Vagina (tissue), 2 donors: ENCODE measurements at regions not wholly inside any gene's neighbourhood (a gene's known extent, or its start where the extent isn't known, plus 50 kb on each side); places are given as distances from the start of the nearest gene placed in this dataset.

ENCODE experiments used
- CTCF ChIP-seq, 3 experiments: fragments of 450-650 bp in 2 of 3; fragments of 200-600 bp in 1 of 3; sonication (generic) in 1 of 3; IDR thresholded peaks; one replicate each; pipeline ENCODE4 v1.5.1; 2017 to 2019; ENCODE audit warnings: antibody characterized with exemption in 3 of 3, mild to moderate bottlenecking in 2 of 3, moderate library complexity in 2 of 3
- POLR2A ChIP-seq, 2 donors: fragments of 450-650 bp; IDR thresholded peaks; one replicate each; pipeline ENCODE4 v1.6.1; 2017; ENCODE audit warnings: antibody characterized with exemption in 2 of 2, mild to moderate bottlenecking in 2 of 2, moderate library complexity in 2 of 2
- POLR2AphosphoS5 ChIP-seq, 2 donors: sonication (generic); formaldehyde crosslinking; IDR thresholded peaks; one replicate each; pipeline ENCODE4 v1.9.0; 2017; ENCODE audit warnings: antibody characterized with exemption in 2 of 2, mild to moderate bottlenecking in 2 of 2, low read depth in 1 of 2; ENCODE audit not compliant: insufficient read depth in 1 of 2

- TF ChIP-seq CTCF (IDR thresholded peaks at IDR 0.05): no peak
- TF ChIP-seq POLR2AphosphoS5 (IDR thresholded peaks at IDR 0.05; ENCODE audit: insufficient read depth in 1 of 2, low read depth in 1 of 2): no peak
- no peak for TF ChIP-seq POLR2A (IDR thresholded peaks at IDR 0.05)
Observed at GRCh38 chr10:78160591-78160990, 126.9 kb downstream of the RPS24 start.
